HG03159 (cell line): ENCODE measurements at regions not wholly inside any gene's neighbourhood (a gene's known extent, or its start where the extent isn't known, plus 50 kb on each side); places are given as distances from the start of the nearest gene placed in this dataset.
"Not testable (repeated sequence)": the region's sequence is repeated elsewhere in the genome, so short reads cannot be mapped to it uniquely, and the experiment has no call there.

Source experiments
- ATAC-seq: cut with Tn5 transposase; IDR thresholded peaks from one replicate; pipeline ENCODE4 v1.9.1; 2021; ENCODE audit warnings: mild to moderate bottlenecking, moderate library complexity; ENCODE audit not compliant: unreplicated experiment

DNA sequence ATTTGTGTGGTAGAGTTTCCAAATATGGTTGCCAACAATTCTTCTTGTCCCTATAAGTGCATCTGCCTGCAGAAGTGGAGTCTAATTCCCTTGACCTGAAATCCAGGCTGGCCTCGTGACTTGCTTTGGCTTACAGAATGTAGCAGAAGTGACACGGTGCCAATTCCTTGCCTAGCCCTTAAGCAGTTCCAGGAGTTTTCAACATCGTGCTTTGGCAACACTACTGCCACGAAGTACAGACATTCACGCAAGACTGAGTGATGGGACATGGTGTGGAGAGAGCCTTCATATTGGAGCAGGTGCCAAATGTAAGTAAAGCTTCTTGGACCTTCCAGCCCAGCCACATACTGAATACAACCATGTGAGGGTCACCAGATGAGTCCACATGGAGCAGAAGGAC lies 92.9 kb upstream of the NEK6 start:
- no peak for ATAC-seq

DNA sequence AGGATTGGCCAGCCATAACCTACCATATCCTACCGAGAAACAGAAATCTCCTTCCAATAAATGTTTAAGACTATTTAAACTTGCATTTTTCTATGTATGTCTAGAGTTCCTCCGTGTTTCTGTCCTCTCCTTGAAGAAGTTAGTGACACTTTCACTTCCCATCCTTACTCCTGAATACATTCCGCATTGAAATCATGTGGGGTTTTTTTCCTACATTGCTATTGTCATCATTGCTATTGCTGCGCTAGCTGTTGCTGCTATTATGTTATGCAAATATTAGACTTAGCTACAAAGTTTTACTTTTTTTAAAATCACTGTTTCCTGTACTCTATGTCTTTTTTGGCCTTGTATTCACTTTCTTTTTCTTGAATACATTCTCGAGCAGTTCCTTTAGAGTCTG lies 83.3 kb upstream of the NEK6 start:
- ATAC-seq = no peak

DNA sequence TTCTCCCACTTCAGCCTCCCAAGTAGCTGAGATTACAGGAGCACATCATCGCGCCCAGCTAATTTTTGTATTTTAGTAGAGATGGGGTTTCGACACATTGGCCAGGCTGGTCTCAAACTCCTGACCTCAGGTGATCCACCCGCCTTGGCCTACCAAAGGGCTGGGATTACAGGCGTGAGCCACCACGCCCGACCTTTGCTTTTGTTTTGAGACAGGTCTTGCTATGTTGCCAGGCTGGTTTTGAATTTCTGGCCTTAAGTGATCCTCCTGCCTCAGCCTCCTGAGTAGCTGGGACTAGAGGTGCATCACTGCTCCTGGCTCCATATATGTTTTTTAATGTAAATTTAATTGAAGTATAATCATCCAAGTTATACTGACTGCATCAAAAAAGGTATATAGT lies 80.2 kb upstream of the NEK6 start:
- ATAC-seq = not testable (repeated sequence)

DNA sequence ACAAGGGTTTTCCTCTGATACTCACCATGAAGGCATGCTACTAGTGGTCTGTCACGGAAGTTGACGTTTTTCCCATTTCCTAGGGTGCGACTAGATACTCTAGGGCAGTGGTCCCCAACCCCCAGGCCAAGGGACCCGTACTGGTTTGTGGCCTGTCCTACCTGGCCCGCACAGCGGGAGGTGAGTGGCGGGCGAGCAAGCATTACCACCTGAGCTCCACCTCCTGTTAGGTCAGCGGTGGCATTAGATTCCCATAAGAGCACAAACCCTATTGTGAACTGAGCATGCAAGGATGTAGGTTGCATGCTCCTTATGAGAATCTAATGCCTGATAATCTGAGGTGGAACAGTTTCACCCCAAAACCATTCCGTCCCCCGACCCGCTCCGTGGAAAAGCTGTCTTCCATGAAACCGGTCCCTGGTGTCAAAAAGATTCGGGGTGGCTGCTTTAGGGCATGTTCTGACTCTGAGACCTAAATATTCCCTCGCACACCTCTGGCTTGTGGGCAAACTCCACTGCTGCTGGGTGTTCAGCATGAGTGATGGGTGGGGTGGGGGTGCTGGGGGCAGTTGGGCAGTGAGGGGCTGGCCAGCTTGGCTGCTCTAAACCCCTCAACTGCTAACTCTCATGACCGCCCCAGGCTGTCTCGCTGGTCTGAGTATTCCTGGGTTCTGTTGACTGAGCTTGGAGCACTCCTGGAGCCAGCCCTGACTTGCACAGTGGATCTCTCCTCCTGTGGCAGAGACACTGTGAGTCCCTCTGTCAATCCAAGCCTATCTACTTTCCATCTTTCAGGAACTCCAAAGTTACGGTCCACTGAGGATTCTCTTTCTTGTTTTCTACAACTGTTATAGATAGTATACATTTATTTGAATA lies 78.3 kb upstream of the NEK6 start:
- no peak for ATAC-seq

DNA sequence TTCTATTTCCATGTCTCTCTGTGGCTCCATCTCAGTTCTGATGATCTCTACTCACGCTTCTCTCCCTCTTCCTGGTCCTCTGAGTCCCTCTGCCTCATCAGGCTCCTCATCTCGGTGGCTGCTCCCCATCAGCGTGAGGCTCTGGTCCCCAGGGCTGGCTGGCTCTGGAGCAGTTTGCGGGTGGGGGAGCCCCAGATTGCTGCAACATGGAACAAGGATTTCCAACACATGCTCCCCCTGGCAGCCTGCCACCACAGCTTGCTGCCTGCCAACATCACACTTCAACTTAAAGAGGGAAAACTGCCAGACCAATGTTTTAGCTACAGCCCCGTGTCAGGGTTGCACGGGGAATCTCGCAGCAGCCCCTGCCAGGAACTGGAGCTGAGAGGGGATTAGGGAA lies 77.2 kb upstream of the NEK6 start:
- ATAC-seq = no peak

DNA sequence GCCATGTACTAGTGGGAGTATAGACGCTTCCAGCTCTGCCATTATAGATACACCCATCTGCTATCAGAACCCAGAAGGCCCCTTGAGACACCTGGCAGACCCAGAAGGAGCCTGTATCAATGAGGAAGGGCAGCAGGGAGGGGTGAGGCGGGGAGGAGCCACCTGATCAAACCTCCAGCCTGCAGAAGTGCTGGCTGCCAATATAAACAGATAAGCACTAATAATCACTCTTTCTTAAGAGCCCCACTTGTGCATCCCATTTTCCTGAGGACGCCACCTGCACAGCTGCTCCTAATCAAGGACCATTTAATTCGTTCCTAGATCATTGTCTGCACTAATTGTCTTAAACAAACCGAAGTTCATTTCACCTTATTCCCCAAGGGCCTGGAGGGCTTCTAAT lies 75.0 kb upstream of the NEK6 start:
- ATAC-seq = no peak

DNA sequence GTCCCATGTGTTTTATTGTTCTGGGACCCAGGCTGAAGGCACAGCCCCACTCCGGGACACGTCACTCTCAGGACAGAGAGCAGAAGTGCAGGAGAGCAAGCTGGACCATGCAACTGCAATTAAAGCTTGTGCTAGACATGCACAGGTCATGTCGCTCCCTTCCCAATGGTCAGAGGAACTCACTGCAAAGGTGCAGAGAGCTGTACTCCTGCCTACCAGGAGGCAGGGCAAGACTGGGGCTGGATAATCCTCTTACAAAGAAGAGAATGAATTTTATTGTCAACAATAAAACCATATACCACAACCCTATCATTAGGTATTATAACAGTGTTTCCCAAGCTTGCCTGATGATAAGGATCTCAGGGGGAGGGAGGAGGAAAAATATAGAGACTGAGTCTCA lies 74.0 kb upstream of the NEK6 start:
- ATAC-seq = no peak

DNA sequence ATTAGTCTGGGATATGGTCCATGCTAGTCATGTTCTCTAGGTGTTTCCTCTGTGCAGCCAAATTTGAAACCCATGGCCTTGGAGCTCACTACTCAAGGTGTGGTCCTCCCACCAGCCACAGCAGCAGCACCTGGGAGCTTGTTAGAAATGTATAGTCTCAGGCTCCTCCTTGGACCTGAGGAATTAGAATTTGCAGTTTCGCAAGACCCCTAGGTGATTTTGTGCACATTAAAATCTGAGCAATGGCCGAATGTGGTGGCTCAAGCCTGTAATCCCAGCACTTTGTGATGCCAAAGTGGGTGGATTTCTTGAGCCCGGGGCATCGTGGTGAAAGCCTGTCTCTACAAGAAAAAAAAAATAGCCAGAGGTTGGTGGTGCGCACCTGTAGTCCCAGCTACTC lies 72.3 kb upstream of the NEK6 start:
- ATAC-seq = no peak

DNA sequence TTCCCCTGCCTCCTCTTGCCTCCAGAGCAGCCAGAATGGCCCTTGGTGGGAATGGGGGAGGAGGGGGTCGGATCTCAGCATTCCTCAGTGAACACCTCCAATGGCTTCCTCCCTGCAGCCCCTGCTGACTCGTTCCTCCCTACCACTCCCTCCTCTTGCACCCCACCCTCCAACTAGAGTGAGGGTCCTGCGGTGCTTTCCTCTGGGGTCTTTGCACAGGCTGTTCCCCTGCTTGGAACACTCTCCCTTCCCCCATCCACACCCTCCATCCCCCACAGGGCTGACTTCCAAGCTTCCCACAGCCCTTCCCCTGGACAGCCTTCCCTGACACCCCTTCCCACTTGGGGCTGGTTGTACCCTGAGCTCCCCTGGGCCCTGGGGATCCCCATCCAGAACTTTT lies 70.4 kb upstream of the NEK6 start:
- no peak for ATAC-seq

DNA sequence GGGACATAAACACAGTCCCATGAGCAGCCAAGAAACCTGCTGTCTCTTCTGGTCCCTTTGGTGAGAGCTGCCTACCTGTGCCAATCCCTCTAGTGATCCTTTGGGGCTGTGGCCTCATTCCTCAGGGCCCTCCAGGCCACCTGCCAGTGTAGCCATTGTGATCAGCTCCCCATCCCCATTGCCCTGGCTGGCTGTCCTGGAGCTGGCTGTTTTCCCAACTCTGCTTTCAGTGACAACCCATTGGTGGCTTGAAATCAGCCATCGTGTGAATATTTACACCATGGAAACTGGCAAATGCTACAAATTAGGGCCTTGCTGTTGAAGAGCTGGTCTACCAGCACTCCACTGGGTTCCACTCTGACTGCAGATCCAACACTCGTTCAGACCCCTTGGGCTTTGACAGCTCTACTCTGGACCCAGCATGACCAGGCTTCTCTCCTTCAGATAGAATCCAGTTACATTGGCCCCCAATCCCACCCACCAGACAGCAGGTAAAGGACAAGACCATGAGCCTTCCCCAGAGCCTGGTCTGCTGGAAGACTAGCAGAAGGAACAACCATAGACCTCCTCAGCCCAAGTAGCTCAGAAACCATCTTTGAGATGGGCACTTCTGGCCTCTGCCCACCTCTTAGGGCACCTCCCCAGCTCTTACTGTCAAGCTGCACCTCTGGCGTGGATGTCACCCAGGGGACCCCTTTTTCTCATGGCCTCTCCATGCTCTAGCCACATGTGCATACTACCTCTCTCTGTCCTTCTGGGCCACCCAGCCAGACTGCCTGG lies 69.2 kb upstream of the NEK6 start:
- ATAC-seq = no peak

DNA sequence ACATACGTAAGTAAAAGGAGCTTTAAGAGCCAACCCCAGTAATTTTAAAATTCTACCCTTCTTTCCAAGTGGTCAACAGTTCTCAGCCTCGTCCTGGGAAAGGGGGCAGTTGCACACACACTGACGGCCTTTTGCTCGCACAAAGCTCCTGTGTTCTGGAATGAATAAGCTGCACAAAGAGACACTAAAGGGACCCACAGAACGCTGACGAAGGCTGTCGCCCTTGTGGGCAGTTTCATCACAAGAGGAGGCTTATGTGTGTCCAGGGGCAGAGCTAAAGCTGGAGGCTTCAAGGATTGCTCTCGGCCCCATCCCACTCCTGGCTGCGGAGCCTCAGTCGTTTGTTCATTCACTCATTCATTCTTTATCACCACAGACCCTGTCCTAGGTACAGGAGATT lies 67.0 kb upstream of the NEK6 start:
- ATAC-seq = no peak

DNA sequence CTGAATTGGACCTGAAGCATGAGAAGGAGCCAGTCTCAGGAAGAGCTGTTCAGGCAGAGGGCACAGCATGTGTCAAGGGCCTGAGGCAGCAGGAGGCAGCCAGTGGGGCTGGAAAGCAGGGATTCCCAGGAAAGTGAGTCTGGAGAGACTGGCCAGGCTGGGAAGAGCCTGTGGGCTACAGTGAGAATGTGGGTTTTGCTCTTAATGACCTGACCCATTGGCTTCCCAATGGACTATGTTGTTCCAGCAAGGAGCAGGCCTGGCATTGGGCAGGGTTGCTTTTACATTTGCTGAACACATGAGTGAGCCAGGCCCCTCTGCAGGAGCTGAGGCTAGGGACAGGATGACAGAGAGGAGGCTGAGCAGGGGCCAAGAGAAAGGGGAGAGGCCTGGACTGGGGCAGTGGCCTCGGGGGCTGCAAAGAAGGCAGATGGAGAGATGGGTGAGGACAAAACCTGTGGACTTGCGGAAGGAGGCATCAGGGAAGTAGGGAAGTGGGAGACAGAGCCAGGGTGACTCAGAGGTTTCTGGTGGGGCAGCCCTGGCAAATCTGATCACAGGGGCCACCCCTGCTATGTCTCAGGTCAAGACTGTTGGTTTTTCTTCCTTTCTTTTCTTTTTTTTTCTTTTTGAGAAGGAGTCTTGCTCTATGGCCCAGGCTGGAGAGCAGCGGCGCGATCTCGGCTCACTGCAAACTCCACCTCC lies 65.9 kb upstream of the NEK6 start:
- no peak for ATAC-seq

DNA sequence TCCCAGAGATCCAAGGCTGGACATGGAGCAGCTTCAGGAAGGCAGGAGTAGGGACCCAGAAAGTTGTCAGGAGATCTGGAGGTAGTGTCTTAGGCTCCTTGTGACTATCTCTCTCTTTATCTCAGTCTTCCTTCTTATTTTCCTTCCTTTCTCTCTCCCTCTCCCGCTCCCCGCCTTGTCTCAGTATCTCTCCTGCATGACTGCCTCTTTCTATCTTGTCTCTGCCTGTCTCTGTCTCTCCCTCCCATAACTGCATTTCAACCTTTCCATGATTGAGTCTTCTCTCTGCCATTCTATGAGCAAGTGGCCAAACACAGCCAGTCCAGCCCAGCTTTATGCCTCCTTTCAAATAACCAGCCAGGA lies 61.0 kb upstream of the NEK6 start:
- no peak for ATAC-seq

DNA sequence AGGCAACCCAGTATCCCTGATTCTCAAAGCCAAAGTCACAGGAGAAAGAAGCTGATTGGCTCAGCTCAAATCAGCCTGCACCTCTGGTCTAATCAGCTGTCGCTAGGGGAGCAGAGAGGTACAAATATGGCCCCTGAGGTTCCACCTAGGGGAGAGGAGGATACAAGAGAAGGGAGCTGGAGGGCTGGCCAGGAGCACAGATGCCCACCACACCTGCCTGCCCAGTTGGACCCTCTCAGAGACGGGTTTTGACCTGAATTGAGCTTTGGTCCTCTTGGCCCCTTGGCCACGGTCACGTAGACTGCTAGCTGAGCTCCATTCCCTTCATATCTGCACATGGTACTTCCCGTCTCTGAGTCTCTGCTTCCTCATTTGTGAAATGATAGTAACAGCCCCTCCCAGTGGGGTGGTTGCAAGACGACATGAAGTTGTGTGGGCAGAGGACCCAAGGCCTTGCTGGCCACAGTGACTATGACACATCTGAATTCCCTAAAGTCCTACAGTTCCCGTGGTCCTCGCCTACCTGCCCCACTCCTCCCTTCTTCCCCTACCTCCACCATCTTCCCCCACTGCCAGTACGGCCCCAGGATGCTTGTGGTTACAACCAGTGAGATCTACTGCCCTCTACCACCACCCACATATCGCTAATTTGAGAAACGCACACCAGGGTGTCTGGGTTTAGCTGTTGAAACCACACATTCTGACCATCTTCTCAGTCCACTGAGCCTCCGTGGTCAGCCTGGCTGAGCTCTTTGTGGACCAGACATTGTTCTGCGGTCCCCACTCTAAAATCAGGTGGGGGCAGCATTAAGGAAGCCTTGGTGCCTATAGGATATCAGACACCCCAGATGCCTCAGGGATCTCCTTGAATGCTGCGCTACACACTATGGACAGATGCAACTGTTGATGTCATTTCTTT lies 60.3 kb upstream of the NEK6 start:
- ATAC-seq = peak; percentile 63

DNA sequence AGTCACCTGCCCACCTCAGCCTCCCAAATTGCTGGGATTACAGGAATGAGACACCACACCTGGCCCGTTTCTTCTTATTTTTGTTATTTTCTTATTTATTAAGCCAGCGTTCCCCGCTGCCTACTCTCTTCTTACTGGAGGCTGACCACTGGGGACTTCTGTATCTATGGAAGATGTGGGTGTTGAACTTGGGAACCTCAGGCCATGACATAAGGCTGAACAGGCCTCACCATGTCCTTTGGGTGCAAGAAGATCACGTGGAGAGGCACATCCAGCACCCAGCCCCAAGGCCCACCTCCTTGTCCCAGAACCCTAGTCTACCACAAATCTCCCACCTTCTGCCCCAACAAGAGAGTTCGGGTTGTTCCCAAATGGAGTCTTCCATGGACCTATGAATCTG lies 59.4 kb upstream of the NEK6 start:
- ATAC-seq = no peak

DNA sequence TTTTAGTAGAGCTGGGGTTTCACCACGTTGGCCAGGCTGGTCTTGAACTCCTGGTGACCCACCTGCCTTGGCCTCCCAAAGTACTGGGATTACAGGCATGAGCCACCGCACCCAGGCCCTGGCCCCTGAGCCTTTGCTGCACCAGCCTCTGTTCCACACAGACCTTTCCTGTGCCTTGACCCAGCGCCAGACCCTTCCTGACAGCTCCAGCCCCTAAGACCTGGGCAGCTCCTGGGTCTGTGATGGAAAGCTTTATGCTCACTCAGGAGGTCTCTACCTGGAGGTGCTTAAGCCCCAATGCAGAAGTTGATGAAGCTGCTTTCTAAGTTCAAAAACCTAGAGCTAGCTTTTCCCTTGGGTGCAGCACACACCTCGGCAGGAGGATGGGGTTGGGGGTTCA lies 58.8 kb upstream of the NEK6 start:
- ATAC-seq = no peak

DNA sequence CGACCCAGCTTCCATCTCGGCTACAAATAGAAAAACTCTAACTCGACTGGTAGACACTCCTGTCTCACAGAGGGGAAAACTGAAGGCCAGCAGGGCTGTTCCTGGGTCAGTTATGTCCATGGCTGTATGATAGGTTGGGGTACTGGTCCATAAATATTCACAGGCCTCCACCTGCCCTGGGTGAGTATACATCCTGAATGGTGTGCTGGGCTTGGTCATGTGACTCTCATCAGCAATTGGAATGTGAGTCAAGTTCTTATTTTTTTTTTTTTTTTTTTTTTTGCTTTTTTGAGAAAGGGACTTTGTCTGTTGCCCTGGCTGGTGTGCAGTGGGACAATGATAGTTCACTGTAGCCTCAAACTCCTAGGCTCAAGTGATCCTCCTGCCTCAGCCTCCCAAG lies 58.3 kb upstream of the NEK6 start:
- no peak for ATAC-seq

DNA sequence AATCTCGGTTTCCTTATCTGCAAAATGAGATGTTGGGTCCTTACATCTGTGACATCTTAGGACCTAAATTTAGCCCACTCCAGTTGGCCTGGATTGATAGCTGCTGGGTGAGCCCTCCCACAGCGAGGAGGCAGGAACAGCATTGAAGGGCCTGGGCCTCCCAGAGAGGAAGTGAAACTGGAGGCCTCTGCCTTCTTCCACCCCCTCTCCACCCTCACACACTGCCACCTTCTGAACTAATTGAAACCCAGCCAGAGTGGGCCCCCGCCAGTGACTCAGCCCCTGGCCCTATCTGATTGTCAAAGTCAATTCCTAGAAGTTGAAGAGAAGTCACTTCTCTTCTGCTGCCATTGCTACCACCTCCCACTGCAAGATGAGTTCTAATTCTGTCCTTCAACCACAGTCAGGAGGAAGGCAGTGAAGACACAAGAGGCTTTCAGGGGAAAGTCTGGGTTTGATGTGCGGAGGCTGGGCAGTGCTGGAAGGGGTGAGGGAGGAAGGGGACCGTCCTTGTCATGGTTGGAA lies 55.2 kb upstream of the NEK6 start:
- ATAC-seq = peak; percentile 84

DNA sequence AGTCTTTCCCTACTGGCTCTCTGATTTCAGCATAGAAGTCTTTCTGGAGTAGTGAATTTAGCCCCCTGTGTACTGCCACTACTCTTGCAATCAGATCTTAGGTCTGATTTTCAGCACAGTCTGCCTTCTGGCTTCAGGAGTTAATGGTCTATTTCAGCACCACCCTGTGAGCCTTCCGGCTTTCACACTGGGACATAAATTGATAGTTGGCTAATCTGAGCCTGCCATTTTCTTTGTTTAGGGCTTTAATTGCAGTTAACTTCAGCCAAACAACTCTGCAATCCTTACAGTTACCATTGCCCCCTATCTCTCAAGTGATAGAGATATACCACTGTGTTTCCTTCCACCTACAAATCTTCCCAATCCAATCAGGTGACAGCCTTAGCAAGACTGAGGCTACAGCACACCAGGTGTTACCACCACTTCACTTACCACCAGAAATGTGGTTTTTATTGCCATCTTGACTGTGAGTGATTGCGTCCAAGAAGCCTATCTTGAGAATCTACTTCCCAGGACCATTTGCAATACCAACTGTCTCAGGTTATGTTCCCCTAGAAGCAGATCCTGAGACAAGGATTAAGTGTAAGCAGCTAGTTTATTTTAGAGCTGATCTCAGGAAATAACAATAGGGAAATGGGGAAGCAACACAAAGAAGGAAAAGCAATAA lies 51.9 kb upstream of the NEK6 start:
- no peak for ATAC-seq

DNA sequence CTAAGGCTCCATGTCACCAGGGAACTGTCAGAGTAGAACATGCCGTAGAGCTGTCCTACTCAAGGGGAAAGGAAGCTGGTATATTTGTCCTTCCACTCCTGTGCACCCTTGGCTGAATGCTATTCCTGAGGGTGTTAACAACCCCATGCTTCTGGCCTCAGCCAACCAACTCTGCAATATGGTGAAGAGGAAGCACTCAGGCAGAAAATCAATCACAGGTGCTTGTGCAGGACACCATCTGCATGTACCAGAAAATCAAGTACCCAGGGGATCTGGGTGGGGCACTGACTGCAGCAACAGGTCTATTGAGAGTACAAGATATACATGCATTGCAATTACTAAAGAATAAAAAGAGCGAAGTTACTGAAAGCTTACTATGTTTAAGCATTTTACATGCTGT lies 51.4 kb upstream of the NEK6 start:
- ATAC-seq = no peak
